Kidney (tissue), 13 donors: ENCODE measurements at regions not wholly inside any gene's neighbourhood (a gene's known extent, or its start where the extent isn't known, plus 50 kb on each side); places are given as distances from the start of the nearest gene placed in this dataset.
A peak's percentile ranks its signal among the peaks of the same experiment; 100 is the strongest.

Experiments used
- DNase-seq, 5 donors: peaks; one replicate each; pipeline ENCODE4 v3.0.0-alpha.2; 2013 to 2020
- FAIRE-seq: peaks from 2 replicates; lab custom pipeline; 2012; peaks lifted over from hg19 to GRCh38; lab: Jason Lieb, UNC
- H3K27ac ChIP-seq, 2 donors: one replicate each; pipeline ENCODE4 v1.7.0; 2013; ENCODE audit warnings: low read depth in 2 of 2, low read length in 2 of 2, inconsistent platforms in 1 of 2
- H3K27me3 ChIP-seq: one replicate; pipeline ENCODE4 v1.7.1; 2013; ENCODE audit warnings: low read length, inconsistent platforms; ENCODE audit not compliant: control insufficient read depth, insufficient read depth
- H3K36me3 ChIP-seq, 3 donors: one replicate each; pipeline versions ENCODE4 v1.7.0 to v1.7.1; 2013; ENCODE audit warnings: low read length in 3 of 3, control low read depth in 1 of 3, inconsistent platforms in 1 of 3; ENCODE audit not compliant: insufficient read depth in 3 of 3, control insufficient read depth in 2 of 3
- H3K4me1 ChIP-seq, 3 donors: one replicate each; pipeline versions ENCODE4 v1.7.0 to v1.7.1; 2013; ENCODE audit warnings: low read length in 3 of 3, inconsistent platforms in 1 of 3, low read depth in 1 of 3; ENCODE audit not compliant: control insufficient read depth in 2 of 3, insufficient read depth in 2 of 3
- H3K4me3 ChIP-seq, 3 donors: one replicate each; pipeline versions ENCODE4 v1.7.0 to v1.8.1; 2013; ENCODE audit warnings: low read length in 3 of 3, control low read depth in 1 of 3, inconsistent platforms in 1 of 3
- H3K9ac ChIP-seq, 3 donors: one replicate each; pipeline versions ENCODE4 v1.7.0 to v1.7.1; 2013; ENCODE audit warnings: low read length in 3 of 3, control low read depth in 1 of 3, inconsistent platforms in 1 of 3
- H3K9me3 ChIP-seq, 3 donors: one replicate each; pipeline versions ENCODE4 v1.7.0 to v1.7.1; 2013; ENCODE audit warnings: low read length in 3 of 3, control low read depth in 1 of 3, inconsistent platforms in 1 of 3; ENCODE audit not compliant: control insufficient read depth in 2 of 3, insufficient read depth in 1 of 3
- intact Hi-C: fragments of 100-400 bp; cut with DNase I; formaldehyde crosslinking; loops from one replicate; pipeline ENCODE4 v1.11.1; 2022
- TF ChIP-seq, protein P1 (sequence below): IDR thresholded peaks from 3 replicates; pipeline ENCODE4 v1.5.1; 2012; ENCODE audit warnings: mild to moderate bottlenecking, moderate library complexity, borderline replicate concordance; ENCODE audit not compliant: insufficient read depth; ENCODE audit errors: extremely low read depth
- donor health status: control.
- donor health status: control.
- donor health status: control.
- donor health status: control.
- donor health status: control.
- donor health status: DM: yes; HTN: yes; CAD: no.
- donor health status: Normal renal cell carcinoma (clear cell type).

DNA sequence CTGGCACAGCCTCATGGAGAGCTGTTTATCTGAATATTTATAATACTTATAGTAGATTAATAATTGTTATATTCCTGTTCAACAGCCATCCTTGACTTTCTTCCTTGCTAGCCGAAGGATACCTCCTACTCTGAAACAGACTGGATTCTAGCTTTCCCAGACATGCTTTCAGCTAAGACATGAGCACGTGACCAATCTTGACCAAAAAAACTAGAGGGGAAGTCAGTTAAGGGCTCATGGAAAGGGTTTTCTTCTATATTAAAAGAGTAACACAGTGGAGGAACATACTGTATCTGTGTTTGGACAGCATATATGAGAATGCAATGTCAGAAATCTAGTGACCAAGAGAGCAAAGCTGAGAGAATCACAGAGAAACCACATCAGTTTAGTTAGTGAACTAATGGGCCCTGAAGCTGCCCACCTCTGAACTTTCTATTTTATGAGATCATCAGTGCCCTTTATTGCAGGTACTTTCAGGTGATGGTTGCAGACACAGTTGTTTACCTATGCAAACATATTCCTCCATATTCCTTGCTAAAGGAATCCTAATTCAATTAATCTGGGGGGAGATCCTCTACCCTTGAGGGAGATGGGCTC lies 140.4 kb upstream of the SLC24A3 start:
- Histone ChIP-seq H3K36me3 (no peaks in the 10 kb centered on the region), H3K9me3 (no peaks in the 10 kb centered on the region), H3K9ac (no peak overlapping the region), H3K4me1 (no peaks in the 10 kb centered on the region), H3K27me3 (no peaks in the 10 kb centered on the region), H3K27ac (no peak overlapping the region), H3K4me3 (no peak overlapping the region)
- intact Hi-C loops, result no loop called here
- FAIRE-seq (no peak), DNase-seq (no peak)
- TF ChIP-seq, protein P1, sequence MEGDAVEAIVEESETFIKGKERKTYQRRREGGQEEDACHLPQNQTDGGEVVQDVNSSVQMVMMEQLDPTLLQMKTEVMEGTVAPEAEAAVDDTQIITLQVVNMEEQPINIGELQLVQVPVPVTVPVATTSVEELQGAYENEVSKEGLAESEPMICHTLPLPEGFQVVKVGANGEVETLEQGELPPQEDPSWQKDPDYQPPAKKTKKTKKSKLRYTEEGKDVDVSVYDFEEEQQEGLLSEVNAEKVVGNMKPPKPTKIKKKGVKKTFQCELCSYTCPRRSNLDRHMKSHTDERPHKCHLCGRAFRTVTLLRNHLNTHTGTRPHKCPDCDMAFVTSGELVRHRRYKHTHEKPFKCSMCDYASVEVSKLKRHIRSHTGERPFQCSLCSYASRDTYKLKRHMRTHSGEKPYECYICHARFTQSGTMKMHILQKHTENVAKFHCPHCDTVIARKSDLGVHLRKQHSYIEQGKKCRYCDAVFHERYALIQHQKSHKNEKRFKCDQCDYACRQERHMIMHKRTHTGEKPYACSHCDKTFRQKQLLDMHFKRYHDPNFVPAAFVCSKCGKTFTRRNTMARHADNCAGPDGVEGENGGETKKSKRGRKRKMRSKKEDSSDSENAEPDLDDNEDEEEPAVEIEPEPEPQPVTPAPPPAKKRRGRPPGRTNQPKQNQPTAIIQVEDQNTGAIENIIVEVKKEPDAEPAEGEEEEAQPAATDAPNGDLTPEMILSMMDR, result no peak

DNA sequence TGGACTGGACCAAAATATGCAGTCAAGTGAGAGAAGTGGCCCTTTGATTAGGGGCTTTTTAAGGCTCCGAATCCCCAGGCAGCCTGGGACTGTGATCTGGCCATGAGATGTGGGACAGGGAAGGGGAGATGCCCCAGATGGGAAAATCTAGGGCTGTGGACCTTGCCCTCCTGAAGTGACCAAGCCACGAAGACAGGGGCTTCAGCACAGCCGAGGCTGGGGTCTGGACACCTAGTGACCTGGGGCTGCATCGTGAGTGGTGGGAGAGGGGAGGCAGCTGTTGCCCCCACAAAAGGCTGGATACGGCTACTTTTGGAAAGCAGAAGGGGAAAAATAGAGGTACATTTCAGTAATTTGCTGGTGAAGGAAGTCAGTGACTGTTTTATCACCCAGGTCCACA lies 139.5 kb upstream of the SLC24A3 start:
- no peaks in the 10 kb centered on the region for H3K9me3 ChIP-seq
- DNase-seq, result no peak
- no peaks in the 10 kb centered on the region for H3K4me1 ChIP-seq
- no peak overlapping the region for H3K4me3 ChIP-seq
- no peaks in the 10 kb centered on the region for H3K36me3 ChIP-seq
- H3K27me3 ChIP-seq, result no peaks in the 10 kb centered on the region
- H3K9ac ChIP-seq, result no peak overlapping the region
- TF ChIP-seq, protein P1, result no peak
- FAIRE-seq, result no peak
- no peak overlapping the region for H3K27ac ChIP-seq
- intact Hi-C loops, result no loop called here

DNA sequence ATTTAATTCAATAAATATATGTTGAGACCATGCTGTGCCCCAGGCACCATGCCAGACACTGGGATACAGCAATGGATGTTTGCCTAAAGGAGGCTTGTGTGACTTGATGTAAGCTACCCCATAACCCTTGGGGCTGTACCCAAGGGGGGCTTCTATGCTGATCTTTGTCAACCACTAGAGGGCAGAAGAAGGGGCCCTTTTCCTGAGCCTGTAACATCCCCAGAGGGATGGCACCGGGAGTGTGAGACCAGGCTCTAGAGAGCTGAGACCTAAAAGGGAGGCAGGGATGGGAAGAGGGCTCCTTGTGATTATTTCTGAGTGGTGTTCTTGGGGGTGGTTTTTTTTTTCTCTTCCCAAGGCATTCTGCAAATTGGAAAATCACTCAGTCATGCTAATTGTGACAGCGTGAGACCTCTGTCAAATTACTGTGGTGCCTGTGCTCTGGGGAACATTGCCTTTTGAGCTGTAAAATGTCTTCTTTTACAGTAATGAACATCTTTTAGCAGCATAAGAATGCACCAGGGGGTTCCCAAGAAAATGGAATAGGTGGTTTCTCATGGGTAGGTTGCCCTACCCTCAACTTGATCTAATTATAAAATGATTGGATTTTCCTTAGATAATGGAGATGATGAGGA lies 138.7 kb upstream of the SLC24A3 start:
- Histone ChIP-seq H3K9ac (no peak overlapping the region), H3K27ac (no peak overlapping the region), H3K36me3 (no peaks in the 10 kb centered on the region), H3K27me3 (no peaks in the 10 kb centered on the region), H3K9me3 (no peaks in the 10 kb centered on the region), H3K4me1 (no peaks in the 10 kb centered on the region), H3K4me3 (no peak overlapping the region)
- TF ChIP-seq, protein P1, result peak; percentile 8
- no peak for FAIRE-seq
- intact Hi-C loops, result no loop called here
- peak in 1 of 5 donors; percentile 17 for DNase-seq
